Astrocyte of the cerebellum (primary cell): ENCODE measurements at regions not wholly inside any gene's neighbourhood (a gene's known extent, or its start where the extent isn't known, plus 50 kb on each side); places are given as distances from the start of the nearest gene placed in this dataset.

Experiments used
- DNase-seq: peaks from one replicate; pipeline ENCODE4 v3.0.0-alpha.2; 2011; ENCODE audit warnings: low read depth
- H3K4me3 ChIP-seq: 2 replicates; pipeline ENCODE4 v1.5.1; 2011; ENCODE audit warnings: mild to moderate bottlenecking, low read depth, low read length, moderate library complexity
- CTCF ChIP-seq: IDR thresholded peaks from 2 replicates; pipeline ENCODE4 v1.5.1; 2012; ENCODE audit warnings: low read length, low read depth, moderate library complexity, mild to moderate bottlenecking; ENCODE audit errors: missing control alignments
- in situ Hi-C: cut with HindIII; loops from 2 replicates; pipeline ENCODE4 v1.10.0; 2017; ENCODE audit warnings: low sequenced_read_pairs

GRCh38 chr7:106382929-106383328 lies 98.1 kb upstream of the NAMPT start:
- H3K4me3 ChIP-seq = no peak overlapping the region
- no peak for TF ChIP-seq CTCF
- DNase-seq = no peak
- in situ Hi-C loops = no loop called here

- no peak for DNase-seq
- no peak overlapping the region for H3K4me3 ChIP-seq
- in situ Hi-C loops = no loop called here
- TF ChIP-seq CTCF = no peak
Measured at GRCh38 chr7:106382129-106382528, 97.3 kb upstream of the NAMPT start.

GRCh38 chr7:106381252-106381651 lies 96.5 kb upstream of the NAMPT start:
- H3K4me3 ChIP-seq = no peak overlapping the region
- in situ Hi-C loops = no loop called here
- no peak for TF ChIP-seq CTCF
- DNase-seq = no peak

GRCh38 chr7:106377847-106378361 lies 93.1 kb upstream of the NAMPT start:
- H3K4me3 ChIP-seq = no peak overlapping the region
- no peak for DNase-seq
- no peak for TF ChIP-seq CTCF
- in situ Hi-C loops = no loop called here

GRCh38 chr7:106376026-106376799 lies 91.4 kb upstream of the NAMPT start:
- no peak overlapping the region for H3K4me3 ChIP-seq
- DNase-seq = no peak
- in situ Hi-C loops = no loop called here
- no peak for TF ChIP-seq CTCF

- no peak overlapping the region for H3K4me3 ChIP-seq
- in situ Hi-C loops = no loop called here
- TF ChIP-seq CTCF = no peak
- DNase-seq = no peak
Measured at GRCh38 chr7:106375499-106375898, 90.7 kb upstream of the NAMPT start.
